Hematopoietic multipotent progenitor cell (in vitro differentiated cells): ENCODE measurements at regions not wholly inside any gene's neighbourhood (a gene's known extent, or its start where the extent isn't known, plus 50 kb on each side); places are given as distances from the start of the nearest gene placed in this dataset.
"Not testable (repeated sequence)": the region's sequence is repeated elsewhere in the genome, so short reads cannot be mapped to it uniquely, and the experiment has no call there.

ENCODE experiments used
- DNase-seq, 3 donors: peaks; one replicate each; pipeline ENCODE4 v3.0.0-alpha.2; 2011 to 2015; ENCODE audit warnings: low read depth in 2 of 3, low spot score in 2 of 3

DNA sequence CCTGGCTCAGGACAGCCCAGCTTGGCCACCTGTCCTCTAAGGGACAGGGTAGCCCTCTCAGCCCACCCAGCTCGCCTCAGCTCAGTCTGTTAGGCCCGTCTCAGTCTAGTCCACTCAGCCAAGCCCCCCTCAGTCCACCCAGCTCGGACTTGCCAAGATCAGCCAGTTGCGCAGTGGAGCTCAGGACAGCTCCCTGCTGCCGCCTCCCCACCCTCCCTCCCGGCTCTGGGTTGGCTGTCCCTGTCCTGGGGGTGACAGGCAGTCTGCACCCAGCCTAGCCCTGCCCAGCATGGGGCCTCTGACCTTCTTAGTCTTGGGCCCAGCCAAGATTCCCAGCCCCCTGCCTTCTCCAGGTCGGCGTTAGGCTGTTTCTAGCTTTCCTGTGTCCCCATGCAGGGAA lies 196.9 kb downstream of the TMEM121 start:
- DNase-seq = not testable (repeated sequence)

DNA sequence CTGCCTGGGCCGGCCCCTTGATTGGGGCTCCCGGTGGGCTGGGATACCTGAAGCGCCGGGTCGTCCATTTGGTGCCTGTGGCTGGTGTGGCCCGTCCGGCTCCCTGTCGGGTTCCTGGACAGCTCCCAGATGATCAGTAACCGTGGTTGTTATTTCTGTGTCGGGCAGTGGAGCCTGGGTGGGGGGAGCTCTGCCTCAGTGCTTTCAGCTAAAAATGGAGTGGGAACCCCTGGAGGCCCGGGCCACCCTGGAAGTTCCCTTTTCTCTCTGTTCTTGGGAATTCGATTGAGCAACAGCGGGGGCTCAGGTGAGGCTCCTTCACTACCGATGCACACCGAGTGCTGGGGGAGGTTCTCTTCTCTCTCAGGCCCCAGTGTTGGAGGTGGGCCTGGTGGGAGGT lies 197.4 kb downstream of the TMEM121 start:
- not testable (repeated sequence) for DNase-seq

DNA sequence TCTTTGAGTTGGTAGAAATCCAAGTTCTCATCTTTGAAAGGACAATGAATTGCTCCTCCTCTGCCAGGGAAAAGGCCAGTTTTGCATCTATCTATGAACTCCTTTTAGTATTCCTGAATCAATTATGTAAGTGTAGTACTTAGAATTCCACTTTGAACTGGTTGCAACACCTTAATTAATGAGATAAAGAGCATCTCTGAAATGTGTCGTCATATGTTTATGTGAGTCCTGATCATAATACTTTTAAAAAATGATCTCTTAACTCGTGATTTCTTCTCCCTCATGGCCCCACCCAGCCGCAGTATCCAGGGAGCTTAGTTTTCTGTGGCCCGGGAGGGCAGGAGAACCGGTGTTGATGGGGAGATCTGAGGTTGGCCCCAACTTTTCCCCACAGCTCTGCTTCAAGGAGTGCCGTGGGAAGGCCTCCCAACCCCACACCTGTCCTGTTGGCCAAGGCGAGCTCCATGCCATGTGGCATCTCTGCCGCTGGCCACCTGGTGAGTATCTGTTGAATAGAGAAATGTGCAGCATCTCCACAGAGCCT lies 203.5 kb downstream of the TMEM121 start:
- DNase-seq = not testable (repeated sequence)

DNA sequence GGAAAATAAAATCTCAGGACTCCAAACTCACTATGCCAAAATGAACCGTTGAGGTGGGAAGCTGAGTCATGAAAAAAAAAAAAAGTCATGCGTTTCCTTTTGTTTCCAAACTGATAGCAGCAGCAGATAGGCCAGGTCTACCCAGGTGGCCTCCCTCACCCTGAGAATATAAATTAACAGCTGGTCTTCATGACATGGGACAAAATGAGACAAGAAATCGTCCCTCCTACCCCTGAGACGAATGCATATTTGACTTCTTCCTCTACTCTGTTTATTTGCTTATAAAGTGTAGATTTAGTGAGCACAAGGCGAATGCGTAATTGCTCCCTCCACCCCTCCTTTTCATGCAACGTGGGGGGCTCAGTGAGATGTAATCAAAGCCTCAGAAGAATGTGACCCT lies 204.3 kb downstream of the TMEM121 start:
- DNase-seq = peak in 1 of 3 donors; percentile 45

DNA sequence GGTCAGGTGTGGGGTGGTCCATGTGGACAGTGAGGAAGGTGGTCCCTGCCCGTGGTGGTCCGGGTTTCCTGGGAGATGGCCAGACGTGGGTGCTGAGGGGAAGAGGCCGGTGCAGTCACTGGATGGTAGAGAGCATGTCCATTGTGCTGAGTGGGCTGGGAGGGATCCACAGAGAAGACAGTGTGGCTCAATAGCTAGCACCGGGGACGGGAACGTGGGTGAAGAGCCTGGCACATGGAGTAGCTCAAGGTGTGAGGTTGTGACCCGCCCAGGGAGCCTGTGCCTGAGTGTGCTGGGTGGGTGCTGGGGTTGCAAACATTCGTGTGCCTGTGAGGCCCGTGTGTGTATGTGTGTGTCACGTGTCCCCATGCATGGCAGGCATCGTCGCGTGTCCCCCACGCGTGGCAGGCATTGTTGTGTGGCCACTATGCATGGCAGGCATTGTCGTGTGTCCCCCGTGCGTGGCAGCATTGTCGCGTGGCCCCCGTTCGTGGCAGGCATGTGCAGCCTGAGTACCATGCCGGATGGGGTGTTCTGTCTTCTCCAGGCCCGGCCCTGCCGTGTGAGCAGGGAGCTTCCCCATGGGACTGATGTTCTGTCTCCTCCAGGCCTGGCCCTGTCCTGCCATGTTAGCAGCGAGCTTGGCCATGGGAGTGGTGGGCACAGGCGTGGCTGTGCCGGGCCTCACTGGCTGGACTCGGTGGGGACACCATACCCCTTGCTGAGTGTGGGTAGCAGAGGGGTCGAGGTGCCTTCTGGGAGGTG lies 205.0 kb downstream of the TMEM121 start:
- DNase-seq = not testable (repeated sequence)

DNA sequence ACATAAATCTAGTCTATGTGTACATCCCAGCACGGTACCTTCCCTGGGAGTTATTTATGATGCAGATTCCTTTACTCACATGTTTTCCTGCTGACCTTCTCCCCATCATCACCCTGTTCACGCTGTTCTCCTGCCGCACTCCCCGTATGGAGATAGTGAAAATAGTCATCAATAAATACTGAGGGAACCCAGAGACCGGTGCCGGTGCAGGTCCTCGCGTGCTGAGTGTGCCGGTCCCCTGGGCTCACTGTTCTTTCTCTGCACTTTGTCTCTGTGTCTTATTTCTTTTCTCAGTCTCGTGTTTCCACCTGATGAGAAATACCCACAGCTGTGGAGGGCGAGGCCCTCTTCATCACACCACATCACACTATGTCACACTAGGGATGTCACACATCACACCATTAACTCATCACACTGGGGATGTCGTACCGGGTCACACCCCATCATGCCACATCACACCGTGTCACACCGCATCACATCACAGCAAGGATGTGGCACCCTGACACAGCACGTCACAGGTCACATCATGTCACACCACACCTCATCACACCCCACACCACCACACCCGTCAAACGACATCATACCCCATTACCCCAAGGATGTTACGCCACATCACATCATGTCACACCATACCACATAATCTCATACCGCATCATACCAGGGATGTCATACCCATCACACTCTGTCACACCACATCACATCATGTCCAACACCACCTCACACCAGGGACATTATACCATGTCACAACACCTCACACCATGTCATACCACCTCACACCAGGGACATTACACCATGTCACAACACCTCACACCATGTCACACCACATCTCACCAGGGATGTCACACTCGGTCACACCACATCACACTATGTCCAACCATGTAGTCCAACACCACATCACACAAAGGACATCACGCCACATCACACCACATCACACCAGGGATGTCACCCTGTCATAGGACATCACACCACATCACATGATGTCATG lies 207.0 kb downstream of the TMEM121 start:
- no peak for DNase-seq

DNA sequence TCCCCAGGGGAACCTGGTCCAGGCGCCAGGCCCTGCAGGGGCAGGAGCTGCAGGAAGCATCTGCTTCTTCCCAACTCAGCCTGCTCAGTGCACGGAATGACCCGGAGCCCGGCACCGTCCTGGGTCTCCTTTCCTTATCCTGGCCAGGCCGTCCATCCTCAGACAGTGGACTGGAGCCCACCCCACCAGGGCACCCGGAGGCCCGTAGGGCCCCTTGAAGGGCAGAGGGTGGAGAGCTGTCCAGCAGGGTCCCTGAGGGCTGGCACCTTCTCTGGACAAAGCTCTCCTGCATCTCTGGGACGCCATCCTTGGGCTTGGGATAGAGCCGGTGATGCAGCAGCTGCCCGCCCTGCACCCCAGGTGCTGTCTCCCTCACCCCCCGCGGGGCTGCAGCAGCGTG lies 207.9 kb downstream of the TMEM121 start:
- DNase-seq = not testable (repeated sequence)

DNA sequence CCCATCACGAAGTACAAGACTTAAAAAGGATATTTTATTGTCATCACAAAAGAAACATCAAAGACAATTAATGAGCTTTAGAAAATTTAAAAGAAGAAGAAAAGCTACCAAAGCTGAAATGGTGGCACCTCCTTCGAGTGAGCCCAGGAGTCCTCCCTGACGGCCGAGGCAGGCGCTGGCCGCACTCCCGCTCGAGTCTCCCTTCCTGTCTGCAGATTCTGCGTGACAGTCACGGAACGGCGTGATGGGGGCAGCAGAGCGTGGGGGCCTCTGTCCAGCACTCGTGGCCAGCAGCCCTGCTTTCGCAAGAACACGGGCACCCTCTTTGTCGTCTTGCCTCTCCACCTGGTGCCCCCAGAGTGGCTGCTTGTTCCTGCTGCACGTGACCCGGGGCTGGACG lies 209.9 kb downstream of the TMEM121 start:
- not testable (repeated sequence) for DNase-seq

DNA sequence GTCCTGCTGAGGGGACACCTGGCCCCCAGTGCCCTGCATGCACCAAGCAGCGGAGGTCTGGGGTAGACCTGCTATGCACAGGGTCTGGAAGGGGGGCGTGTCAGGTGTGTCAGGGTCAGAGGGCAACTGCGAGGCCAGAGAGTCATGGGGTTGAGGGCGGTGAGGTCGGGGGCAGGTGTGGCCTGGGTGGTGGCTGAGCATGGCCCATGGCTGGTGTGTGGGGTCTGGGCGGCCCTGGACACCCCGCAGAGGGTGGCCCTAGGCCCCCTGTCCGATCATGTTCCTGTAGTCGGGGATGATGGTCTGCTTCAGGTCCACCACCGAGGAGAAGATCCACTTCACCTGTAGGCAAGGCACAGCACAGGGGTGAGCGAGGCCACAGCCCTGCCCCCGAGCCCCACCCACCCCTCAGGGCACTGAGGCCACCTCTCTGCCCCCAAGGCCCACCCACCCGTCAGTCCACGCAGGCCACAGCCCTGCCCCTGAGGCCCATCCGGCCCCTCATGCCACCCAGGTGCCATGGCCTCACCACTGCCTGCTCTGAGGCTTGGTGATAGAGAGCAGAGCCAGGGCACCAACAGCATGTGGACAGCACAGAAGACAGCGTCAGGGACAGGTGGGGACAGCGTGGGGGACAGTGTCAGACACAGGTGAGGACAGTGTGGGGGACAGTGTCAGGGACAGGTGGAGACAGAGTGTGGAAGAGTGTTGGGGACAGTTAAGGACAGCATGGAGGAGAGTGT lies 211.3 kb downstream of the TMEM121 start:
- DNase-seq = no peak

DNA sequence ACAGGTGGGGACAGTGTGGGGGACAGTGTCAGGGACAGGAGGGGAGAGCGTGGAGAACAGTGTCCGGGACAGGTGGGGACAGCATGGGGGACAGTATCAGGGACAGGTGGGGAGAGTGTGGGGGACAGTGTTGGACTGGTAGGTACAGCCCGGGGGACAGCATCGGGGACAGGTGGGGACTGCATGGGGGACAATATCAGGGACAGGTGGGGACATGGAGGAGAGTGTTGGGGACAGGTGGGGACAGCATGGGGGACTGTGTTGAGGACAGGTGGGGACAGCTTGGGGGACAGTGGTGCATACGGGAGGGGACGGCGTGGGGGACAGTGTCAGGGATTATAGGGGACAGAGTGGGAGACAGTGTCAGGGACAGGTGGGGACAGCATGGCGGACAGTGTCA lies 212.3 kb downstream of the TMEM121 start:
- DNase-seq = no peak

DNA sequence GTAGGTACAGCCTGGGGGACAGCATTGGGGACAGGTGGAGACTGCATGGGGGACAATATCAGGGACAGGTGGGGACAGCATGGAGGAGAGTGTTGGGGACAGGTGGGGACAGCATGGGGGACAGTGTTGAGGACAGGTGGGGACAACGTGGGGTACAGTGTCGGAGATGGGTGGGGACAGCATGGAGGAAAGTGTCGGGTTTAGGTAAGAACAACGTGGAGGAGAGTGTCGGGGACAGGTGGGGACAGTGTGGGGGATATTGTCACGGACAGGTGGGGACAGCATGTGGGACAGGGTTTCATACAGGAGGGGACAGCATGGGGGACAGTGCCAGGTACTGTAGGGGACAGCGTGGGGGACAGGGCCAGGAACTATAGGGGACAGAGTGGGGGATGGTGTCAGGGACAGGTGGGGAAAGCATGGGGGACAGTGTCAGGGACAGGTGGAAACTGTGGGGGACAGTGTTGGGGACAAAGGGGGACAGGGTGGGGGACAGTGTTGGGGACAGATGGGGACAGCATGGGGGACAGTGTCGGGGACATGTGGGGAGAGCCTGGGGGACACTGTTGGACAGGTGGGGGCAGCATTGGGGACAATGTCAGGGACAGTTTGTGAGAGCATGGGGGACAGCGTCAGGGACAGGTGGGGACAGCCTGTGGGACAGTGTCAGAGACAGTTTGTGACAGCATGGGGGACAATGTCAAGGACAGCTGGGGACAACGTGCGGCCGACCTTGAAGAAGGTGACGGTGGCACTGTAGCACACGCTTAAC lies 213.1 kb downstream of the TMEM121 start:
- no peak for DNase-seq

DNA sequence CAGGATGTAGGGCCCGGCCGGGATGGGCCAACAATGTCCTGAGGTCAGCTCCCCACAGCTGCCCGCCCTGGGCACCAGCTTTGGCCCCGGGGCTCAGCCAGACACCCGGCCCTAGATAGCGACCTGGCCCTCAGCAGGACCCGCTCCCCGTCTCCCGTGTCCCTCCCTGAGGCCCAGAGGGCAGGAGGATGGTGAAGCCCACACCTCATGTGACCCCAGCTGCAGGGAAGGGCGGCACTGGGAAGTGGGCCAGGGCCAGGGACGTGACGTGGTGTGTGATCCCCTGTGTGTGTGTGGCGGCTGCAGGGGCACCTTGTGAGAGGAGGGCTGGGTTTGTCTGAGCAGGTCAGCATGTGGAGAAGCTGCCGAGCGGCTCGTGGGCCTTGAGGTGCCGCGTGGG lies 213.9 kb downstream of the TMEM121 start:
- DNase-seq = not testable (repeated sequence)

DNA sequence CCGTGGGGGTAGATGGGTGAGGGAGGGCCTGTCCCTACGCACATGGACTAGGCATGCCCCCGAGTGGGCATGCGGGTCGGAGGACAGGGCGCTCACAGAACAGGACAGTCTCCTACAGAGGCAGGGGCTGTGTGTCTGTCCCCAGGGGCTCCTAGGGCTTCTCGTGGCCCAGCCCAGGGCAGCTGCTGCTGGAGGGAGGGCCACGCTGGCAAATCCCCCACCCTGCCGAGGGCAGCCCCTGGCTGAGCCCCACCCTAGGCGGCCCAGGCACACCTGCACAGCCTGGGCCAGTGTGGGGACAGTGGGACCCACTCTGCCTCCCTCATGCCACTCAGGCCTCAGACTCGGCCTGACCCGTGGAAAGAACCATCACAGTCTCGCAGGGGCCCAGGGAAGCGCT lies 214.6 kb downstream of the TMEM121 start:
- DNase-seq = not testable (repeated sequence)

DNA sequence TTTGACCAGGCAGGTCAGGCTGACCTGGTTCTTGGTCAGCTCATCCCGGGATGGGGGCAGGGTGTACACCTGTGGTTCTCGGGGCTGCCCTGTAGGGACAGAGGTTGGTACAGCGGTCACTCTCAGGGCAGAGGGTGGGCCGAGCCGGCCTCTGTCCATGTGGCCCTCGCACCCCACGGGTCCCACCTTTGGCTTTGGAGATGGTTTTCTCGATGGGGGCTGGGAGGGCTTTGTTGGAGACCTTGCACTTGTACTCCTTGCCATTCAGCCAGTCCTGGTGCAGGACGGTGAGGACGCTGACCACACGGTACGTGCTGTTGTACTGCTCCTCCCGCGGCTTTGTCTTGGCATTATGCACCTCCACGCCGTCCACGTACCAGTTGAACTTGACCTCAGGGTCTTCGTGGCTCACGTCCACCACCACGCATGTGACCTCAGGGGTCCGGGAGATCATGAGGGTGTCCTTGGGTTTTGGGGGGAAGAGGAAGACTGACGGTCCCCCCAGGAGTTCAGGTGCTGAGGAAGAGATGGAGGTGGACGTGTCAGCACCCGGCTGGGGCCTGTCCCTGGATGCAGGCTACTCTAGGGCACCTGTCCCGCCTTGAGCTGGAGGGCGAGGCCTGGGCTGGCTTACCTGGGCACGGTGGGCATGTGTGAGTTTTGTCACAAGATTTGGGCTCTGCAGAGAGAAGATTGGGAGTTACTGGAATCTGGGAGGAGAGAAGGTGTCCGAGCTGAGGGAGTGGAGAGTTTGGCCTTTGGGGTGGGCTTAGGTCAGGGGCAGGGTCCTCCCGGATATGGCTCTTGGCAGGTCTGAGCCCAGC lies 215.5 kb downstream of the TMEM121 start:
- not testable (repeated sequence) for DNase-seq

DNA sequence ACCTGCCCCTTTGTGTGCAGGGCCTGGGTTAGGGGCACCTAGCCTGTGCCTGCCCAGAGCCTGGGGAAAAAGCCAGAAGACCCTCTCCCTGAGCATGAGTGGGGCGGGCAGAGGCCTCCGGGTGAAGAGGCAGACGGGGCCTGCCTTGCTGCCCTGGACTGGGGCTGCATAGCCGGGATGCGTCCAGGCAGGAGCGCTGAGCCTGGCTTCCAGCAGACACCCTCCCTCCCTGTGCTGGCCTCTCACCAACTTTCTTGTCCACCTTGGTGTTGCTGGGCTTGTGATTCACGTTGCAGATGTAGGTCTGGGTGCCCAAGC lies 216.1 kb downstream of the TMEM121 start:
- no peak for DNase-seq

DNA sequence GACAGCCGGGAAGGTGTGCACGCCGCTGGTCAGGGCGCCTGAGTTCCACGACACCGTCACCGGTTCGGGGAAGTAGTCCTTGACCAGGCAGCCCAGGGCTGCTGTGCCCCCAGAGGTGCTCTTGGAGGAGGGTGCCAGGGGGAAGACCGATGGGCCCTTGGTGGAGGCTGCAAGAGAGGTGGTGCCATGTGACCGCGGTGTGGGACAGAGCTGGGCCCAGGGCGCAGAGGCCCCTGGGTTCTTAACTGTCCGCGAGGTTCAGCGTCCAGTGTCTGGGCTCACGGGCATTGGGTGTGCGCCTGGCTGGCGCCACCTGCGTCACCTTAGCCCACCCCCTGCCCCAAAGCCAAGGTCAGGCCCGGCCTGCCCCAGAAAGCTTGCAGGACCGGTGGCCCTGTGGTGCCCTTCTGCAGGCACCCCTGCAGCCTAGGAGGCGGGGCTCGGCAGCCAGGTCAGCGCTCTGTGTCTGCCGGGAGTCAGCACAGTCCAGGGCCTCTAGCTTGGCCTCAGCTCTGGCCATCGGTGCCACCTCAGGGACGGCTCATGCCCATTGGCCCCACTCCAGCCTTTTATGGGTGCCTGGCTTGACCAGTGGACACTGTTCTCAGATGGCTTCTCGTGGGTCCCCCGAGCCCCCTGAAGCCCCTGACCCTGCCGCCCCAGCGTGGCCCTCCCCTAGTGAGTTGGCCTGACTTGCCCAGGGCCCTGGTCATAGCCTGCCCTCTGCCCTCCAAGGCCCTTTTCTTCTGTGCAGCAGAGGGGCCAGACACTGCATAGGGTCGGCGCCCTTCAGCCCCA lies 216.7 kb downstream of the TMEM121 start:
- DNase-seq = not testable (repeated sequence)

DNA sequence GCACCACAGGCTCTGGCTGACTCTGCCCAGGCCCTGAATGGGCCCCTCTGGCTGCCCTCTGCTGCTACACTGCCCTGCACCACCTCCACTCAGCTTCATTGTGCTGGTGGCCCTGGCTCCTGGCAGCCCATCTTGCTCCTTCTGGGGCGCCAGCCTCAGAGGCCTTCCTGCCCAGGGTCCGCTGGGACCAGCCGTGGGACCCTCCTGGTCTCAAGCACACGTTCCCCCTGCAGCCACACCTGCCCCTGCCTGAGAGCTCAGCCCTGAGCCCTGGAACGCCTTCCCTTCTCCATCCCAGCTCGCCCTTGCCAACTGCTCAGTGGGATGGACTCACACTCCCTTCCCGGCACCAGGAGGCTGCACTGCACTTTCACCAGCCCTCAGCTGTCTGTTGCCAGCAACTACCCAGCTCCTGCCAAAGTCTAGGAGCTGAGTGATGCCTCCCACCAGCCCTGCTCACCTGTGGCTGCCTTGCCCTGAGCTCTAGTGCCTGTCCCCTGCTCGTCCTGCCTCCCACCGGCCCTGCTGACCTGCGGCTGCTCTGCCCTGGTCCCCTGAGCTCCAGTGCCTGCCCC lies 217.9 kb downstream of the TMEM121 start:
- not testable (repeated sequence) for DNase-seq
